Activated T-helper 1 cell treated with anti-CD3 and anti-CD28 coated beads, Interleukin-12 subunit alpha, Interleukin-12 subunit beta, Interleukin-2, Interleukin-4 antibody, amounts not matched to agents 30 ng/mL and 10 ng/mL and 1 ng/mL, durations not matched to agents 14 hours and 24 hours and 36 hours (primary cell): ENCODE measurements at regions not wholly inside any gene's neighbourhood (a gene's known extent, or its start where the extent isn't known, plus 50 kb on each side); places are given as distances from the start of the nearest gene placed in this dataset.
"Not testable (repeated sequence)": the region's sequence is repeated elsewhere in the genome, so short reads cannot be mapped to it uniquely, and the experiment has no call there.

Experiments used
- DNase-seq: peaks from one replicate; pipeline ENCODE4 v3.0.0; 2021; ENCODE audit warnings: low spot score
- H3K27ac Mint-ChIP-seq: one replicate; pipeline ENCODE4 v1.8.0; 2021; ENCODE audit warnings: mild to moderate bottlenecking, mixed read lengths
- H3K27me3 Mint-ChIP-seq: one replicate; pipeline ENCODE4 v1.8.0; 2022; ENCODE audit warnings: mild to moderate bottlenecking, moderate library complexity, mixed read lengths; ENCODE audit not compliant: insufficient read depth
- H3K36me3 Mint-ChIP-seq: one replicate; pipeline ENCODE4 v1.8.0; 2021; ENCODE audit warnings: low read depth, mixed read lengths
- H3K4me1 Mint-ChIP-seq: one replicate; pipeline ENCODE4 v1.8.0; 2021; ENCODE audit warnings: low read depth, mixed read lengths
- H3K4me3 Mint-ChIP-seq: one replicate; pipeline ENCODE4 v1.8.0; 2021; ENCODE audit warnings: mild to moderate bottlenecking, moderate library complexity, mixed read lengths
- H3K9me3 Mint-ChIP-seq: one replicate; pipeline ENCODE4 v1.8.0; 2021; ENCODE audit warnings: mixed read lengths
- intact Hi-C: fragments of 100-400 bp; cut with micrococcal nuclease; formaldehyde crosslinking; loops from one replicate; pipeline ENCODE4 v1.15.1; 2024

DNA sequence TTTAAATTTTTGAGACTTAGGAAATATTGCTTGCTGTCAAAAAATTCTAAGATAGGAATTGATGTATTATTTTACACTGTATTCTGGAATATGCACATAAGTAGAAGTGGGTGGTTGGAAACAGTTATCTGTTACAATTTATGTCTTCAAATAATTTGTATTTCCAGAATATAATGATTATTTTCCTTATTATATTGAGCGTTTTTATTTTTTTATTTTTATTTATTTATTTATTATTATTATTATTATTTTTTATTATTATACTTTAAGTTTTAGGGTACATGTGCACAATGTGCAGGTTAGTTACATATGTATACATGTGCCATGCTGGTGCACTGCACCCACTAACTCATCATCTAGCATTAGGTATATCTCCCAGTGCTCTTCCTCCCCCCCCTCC is 320.1 kb downstream of the GRXCR1 start:
- H3K36me3 Mint-ChIP-seq, DNase-seq, H3K4me3 Mint-ChIP-seq, H3K9me3 Mint-ChIP-seq, H3K27ac Mint-ChIP-seq, intact Hi-C loops, H3K27me3 Mint-ChIP-seq, H3K4me1 Mint-ChIP-seq: not testable (repeated sequence)

DNA sequence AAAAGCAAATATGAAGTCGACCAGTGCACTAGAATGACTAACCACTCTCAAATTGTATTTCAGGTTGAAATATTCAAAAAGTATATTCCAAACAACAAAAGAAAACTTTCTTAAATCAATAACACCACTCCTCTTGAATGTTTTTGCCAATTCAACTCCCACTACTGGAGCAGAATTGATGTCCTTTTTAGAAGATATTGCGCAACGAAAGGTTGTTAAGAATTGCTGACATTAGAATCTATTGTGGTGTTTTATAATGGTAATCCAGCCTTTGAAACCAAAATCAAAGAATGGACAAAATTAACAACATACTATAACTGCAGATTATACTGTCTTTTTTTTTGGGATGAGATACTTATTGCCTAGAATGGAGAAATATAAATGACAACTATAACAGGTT is 331.3 kb downstream of the GRXCR1 start:
- Mint-ChIP-seq H3K9me3 (no peaks in the 10 kb centered on the region), H3K27ac (no peak overlapping the region), H3K27me3 (no peaks in the 10 kb centered on the region), H3K4me3 (no peak overlapping the region), H3K36me3 (no peaks in the 10 kb centered on the region), H3K4me1 (no peaks in the 10 kb centered on the region)
- intact Hi-C loops, result no loop called here
- no peak for DNase-seq

DNA sequence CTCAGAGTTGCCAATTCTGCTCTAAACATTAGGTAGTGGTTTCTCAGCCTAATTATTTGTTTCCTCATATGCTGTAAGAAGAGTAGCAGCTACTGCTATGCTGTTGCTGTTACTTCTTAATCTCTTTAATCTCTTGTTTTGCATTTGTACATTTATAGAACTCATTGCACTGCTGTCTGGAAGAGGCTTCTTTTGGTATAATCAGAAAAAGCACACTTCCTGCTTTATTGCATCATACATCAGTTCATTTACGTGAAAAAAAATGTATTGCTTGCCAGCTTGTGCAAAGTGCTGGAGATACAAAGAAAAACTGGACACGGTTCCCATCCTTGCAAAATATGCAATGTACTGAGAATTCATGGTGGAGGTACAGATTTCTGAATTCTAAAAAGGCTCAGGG is 332.0 kb downstream of the GRXCR1 start:
- H3K27me3 Mint-ChIP-seq, result no peaks in the 10 kb centered on the region

DNA sequence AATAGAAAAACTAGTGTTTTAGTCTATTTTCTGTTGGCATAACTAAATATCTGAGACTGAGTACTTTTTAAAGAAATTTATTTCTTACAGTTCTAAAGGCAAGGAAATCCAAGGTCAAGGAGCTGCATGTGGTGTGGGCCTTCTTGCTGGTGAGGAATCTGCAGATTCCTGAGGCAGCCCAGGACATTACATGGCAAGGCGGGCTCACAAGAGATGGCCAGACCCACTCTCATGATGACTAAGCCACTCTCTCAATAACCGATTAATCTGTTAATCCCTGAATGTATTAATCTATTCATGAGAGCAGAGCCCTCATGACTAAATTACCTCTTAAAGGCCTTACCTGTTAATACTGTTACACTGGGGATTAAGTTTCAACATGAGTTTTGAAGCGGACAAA is 340.8 kb downstream of the GRXCR1 start:
- no peak overlapping the region for H3K27ac Mint-ChIP-seq
- H3K36me3 Mint-ChIP-seq, result no peaks in the 10 kb centered on the region
- H3K4me1 Mint-ChIP-seq, result no peaks in the 10 kb centered on the region
- H3K4me3 Mint-ChIP-seq, result no peak overlapping the region
- no peaks in the 10 kb centered on the region for H3K27me3 Mint-ChIP-seq
- DNase-seq, result no peak
- no peaks in the 10 kb centered on the region for H3K9me3 Mint-ChIP-seq
- intact Hi-C loops, result no loop called here

More for the DNA sequence above, 332.0 kb downstream of the GRXCR1 start:
- Mint-ChIP-seq H3K27ac (no peak overlapping the region), H3K4me3 (no peak overlapping the region), H3K36me3 (no peaks in the 10 kb centered on the region), H3K9me3 (no peaks in the 10 kb centered on the region), H3K4me1 (no peaks in the 10 kb centered on the region)
- DNase-seq, result no peak
- intact Hi-C loops, result no loop called here

DNA sequence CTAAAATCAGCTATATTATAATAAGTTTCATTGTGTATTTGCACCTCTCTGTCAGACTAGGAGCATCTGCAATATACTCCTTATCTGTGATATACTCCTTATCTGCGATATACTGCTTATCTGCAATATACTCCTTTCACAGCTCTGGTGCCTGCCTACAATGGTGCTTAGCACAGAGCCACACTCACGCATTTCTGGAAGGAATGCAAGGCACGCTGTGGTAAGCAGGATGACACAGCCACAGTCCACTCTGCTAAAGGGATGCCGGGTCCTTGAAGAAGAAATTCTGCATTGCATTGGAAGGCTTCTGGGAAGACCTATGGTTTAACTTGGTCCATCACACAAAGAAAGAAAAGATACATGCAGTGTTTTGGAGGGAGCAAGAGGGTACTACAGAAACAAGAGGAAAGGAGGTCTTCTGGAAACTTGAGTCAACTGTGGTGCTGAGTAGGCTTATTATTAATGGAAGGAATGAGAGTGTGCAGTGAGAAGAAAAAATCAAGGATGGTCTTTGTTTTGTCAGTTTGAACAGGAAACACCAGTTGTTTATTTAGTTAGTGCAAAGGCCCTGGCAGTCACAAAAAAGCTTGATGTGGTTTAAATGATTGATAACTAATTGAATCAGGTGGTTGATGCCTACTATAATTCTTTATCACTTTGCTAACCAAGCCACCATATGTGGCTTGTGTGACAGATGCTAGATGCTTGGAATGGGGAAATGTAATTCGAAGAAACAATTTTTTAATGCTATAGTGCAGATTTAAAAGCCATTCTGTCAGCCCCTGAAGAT is 342.3 kb downstream of the GRXCR1 start:
- Mint-ChIP-seq H3K4me3 (no peak overlapping the region), H3K27ac (no peak overlapping the region), H3K27me3 (no peaks in the 10 kb centered on the region), H3K36me3 (no peaks in the 10 kb centered on the region), H3K9me3 (no peaks in the 10 kb centered on the region), H3K4me1 (no peaks in the 10 kb centered on the region)
- no peak for DNase-seq
- intact Hi-C loops, result no loop called here

DNA sequence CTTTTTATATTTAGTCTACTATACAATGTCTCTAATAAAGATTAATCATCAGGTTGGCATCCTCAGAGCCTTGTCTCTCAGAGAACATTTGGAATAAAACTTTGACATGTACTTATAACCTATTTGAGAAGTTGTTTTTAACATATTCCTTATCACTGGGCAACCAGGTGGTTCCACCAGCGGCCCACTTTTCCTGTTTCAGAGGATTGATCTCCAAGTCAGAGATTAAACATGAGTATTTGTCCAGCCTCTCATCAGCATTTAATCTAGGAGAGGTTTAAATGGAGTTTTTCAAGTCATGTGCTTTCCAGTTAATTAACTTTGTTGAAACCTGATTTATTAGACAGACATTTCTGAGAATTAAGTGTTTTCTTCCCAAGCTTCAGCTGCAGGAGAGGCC is 345.5 kb downstream of the GRXCR1 start:
- Mint-ChIP-seq H3K36me3 (no peaks in the 10 kb centered on the region), H3K27ac (no peak overlapping the region), H3K4me1 (no peaks in the 10 kb centered on the region), H3K9me3 (peaks cover 3% of the 10 kb centered on the region), H3K4me3 (no peak overlapping the region), H3K27me3 (no peaks in the 10 kb centered on the region)
- DNase-seq, result no peak
- intact Hi-C loops, result no loop called here

DNA sequence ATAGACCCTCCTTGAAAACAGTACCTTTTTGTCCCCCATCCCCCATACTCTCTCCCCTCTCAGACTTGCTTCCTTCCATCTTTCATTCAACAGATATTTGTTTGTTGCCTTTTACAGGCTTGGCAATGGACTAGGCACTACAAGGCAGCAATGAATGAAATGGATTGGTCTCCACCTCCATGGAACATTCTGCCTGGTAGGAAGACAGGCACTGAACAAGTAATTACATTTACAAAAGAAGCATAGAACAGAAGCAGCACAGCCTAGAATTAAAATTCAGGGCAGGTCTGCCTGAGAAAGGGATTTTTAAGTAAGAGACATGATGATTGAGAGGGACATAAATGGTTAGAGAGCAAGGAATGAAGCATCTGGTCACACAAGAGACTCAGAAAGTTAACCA is 346.1 kb downstream of the GRXCR1 start:
- intact Hi-C loops, result no loop called here
- H3K9me3 Mint-ChIP-seq, result peaks cover 3% of the 10 kb centered on the region
- H3K27ac Mint-ChIP-seq, result no peak overlapping the region
- no peak for DNase-seq
- no peaks in the 10 kb centered on the region for H3K36me3 Mint-ChIP-seq
- no peaks in the 10 kb centered on the region for H3K4me1 Mint-ChIP-seq
- H3K27me3 Mint-ChIP-seq, result no peaks in the 10 kb centered on the region
- no peak overlapping the region for H3K4me3 Mint-ChIP-seq

DNA sequence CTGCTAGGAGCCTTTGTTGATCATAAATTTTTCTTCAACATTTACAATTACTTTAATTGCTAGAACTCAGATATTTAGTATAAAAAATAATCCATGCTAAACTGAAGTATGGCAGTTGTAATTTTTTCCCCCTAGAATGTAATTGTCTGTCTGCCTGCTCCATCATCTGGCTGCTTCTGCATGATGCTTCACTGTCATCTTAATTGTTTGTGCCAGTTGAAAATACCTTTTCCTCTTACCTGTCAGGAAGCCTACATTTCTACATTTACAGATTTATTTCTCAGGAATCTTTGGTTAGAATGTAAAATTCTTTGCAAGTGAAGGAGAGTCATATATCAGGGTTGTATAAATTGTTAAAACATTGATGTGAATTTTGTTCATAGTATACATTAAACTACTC is 348.6 kb downstream of the GRXCR1 start:
- intact Hi-C loops, result no loop called here
- no peaks in the 10 kb centered on the region for H3K36me3 Mint-ChIP-seq

DNA sequence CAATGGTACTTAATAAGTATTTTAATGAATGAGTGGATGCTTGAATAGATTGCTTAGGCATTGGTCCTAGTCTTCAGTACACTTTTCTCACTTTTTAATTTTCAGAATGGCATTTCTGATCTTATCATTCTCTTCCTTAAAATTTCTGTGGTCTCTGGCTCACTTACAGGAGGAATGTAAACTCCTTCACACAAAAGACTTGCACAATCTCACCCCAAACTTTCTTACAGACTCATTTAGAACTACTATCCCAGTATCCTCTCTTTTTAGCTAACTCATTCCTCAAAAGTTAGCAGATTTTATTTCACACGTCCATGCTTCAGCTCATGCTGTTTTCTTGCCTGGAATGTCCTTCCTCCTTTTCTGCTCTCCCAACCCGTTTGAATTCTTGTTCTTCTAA is 350.1 kb downstream of the GRXCR1 start:
- no peaks in the 10 kb centered on the region for H3K27me3 Mint-ChIP-seq

More for the DNA sequence above, 348.6 kb downstream of the GRXCR1 start:
- Mint-ChIP-seq H3K27ac (no peak overlapping the region), H3K9me3 (peaks cover 3% of the 10 kb centered on the region), H3K4me1 (no peaks in the 10 kb centered on the region), H3K4me3 (no peak overlapping the region), H3K27me3 (no peaks in the 10 kb centered on the region)
- no peak for DNase-seq

DNA sequence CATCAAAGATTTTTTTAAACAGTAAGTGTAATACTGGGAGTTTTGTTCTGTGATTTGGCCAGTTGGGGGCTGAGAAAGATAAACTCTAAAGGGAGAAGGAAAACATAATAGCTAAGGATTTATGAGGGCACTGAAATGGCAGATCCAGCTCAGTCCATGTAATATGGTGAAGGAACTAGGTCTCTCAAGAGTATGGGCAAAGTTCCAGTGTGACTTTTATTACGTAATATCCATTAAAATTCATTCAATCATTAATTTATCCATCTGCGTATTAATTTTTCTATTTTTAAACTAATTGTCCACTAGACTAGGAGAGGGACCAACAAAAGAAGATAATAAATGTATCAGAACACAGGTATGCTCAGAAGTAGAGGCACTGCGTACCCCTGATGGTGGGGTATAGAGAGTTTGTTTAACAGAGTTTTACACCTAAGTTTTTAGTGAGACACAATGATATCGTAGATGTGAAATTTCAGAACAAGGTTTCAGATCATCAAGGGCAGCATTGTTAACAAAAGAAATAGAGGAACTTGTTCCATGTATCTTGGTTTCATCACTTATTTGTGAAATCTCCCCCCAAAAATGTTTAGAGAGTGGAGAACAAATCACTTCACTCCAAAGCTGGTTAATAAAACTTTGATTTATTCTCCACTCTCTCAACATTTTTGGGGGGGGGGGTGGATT is 351.1 kb downstream of the GRXCR1 start:
- intact Hi-C loops, result no loop called here
- no peak for DNase-seq
- H3K9me3 Mint-ChIP-seq, result peaks cover 7% of the 10 kb centered on the region
- H3K27me3 Mint-ChIP-seq, result no peaks in the 10 kb centered on the region
- H3K4me1 Mint-ChIP-seq, result no peaks in the 10 kb centered on the region
- no peak overlapping the region for H3K27ac Mint-ChIP-seq
- no peak overlapping the region for H3K4me3 Mint-ChIP-seq
- H3K36me3 Mint-ChIP-seq, result no peaks in the 10 kb centered on the region

More for the DNA sequence above, 350.1 kb downstream of the GRXCR1 start:
- Mint-ChIP-seq H3K36me3 (no peaks in the 10 kb centered on the region), H3K4me3 (no peak overlapping the region), H3K27ac (no peak overlapping the region), H3K4me1 (no peaks in the 10 kb centered on the region), H3K9me3 (peaks cover 3% of the 10 kb centered on the region)
- intact Hi-C loops, result no loop called here
- DNase-seq, result no peak

DNA sequence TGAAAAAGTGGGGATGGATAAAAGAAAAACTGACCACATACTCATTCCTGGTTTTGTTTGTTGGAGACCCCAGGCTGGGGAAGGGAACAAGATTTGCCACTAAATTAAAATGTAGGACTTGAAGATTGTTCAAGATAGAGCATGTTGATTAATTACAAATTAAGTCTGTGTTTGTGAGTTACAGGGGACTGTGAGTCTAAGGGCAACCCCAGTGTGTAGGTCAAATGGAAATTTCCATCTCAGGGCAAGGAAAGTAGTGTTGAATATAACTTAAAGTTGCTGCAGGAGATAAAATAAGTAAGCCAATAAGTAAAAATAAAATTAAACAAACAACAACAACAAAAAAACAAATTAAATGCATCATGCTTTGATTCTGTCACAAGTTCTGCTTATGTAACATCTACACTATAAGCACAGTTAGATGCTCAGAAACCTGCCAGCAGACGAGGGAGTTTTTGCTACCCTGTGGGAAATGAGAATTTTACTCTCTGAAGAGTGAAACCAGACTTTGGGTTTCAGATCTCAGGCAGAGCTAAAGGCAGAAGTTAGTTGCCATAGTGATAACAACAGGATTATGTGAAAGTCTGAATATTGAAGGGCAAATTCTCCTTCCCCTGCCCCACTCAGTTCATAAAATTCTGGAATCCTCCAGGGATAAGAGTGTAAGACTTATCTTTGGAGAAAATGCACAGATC is 352.3 kb downstream of the GRXCR1 start:
- H3K4me3 Mint-ChIP-seq, result no peak overlapping the region
- H3K27me3 Mint-ChIP-seq, result no peaks in the 10 kb centered on the region
- no peaks in the 10 kb centered on the region for H3K36me3 Mint-ChIP-seq
- no peak overlapping the region for H3K27ac Mint-ChIP-seq
- intact Hi-C loops, result no loop called here
- no peak for DNase-seq
- H3K4me1 Mint-ChIP-seq, result no peaks in the 10 kb centered on the region
- peaks cover 11% of the 10 kb centered on the region for H3K9me3 Mint-ChIP-seq

DNA sequence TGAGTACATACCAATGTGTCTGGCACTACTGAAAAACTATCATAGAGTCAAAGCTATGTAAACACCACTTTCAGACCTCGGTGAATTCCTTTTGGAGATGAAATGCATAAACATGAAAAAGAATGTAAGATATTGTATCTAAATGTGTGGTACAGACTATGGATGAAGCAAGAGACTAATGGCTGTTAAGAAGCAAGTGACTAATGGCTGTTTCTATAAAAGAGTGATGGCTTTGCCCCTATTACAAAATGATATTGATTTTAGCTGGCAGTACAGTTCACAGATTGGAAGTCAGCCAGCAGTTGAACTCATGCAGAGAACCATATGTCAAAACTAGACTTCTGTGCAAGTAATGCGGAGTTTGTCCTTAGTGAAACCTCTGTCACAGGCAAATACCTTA is 359.3 kb downstream of the GRXCR1 start:
- H3K4me1 Mint-ChIP-seq, result no peaks in the 10 kb centered on the region
- H3K36me3 Mint-ChIP-seq, result no peaks in the 10 kb centered on the region
- no peak for DNase-seq
- intact Hi-C loops, result no loop called here
- no peak overlapping the region for H3K27ac Mint-ChIP-seq
- no peaks in the 10 kb centered on the region for H3K27me3 Mint-ChIP-seq
- H3K4me3 Mint-ChIP-seq, result no peak overlapping the region
- peaks cover 21% of the 10 kb centered on the region for H3K9me3 Mint-ChIP-seq

DNA sequence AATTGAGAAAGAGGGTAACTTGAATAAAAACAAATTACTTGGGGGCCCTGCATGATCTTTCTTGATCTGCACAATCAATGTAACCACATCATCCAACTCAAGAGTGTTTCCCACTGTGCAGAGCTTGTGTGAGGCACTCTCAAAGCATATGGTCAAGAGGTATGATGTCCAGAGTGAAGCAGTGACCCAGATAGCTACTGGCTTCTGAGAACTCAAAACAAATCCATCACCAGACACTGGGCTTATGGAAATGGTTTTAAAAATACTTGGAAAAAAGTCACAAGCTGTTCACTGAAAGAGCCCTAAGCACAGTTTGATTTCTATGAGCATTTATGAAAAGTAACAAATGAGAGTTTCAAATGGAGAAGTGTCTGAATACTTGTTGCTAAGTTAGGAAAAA is 361.0 kb downstream of the GRXCR1 start:
- peaks cover 21% of the 10 kb centered on the region for H3K9me3 Mint-ChIP-seq
- no peak overlapping the region for H3K27ac Mint-ChIP-seq
- intact Hi-C loops, result no loop called here
- no peaks in the 10 kb centered on the region for H3K27me3 Mint-ChIP-seq
- H3K36me3 Mint-ChIP-seq, result no peaks in the 10 kb centered on the region
- H3K4me1 Mint-ChIP-seq, result no peaks in the 10 kb centered on the region
- H3K4me3 Mint-ChIP-seq, result no peak overlapping the region
- no peak for DNase-seq
